Caki2 (cell line): ENCODE measurements at regions not wholly inside any gene's neighbourhood (a gene's known extent, or its start where the extent isn't known, plus 50 kb on each side); places are given as distances from the start of the nearest gene placed in this dataset.

Source experiments
- DNase-seq: peaks from one replicate; pipeline ENCODE4 v3.0.0-alpha.2; 2015; ENCODE audit warnings: low read depth
- in situ Hi-C: cut with HindIII; loops from 2 replicates; pipeline ENCODE4 v1.10.0; 2016; ENCODE audit warnings: low sequenced_read_pairs, low pct_unique_long_range_greater_than_20kb, mixed read lengths

DNA sequence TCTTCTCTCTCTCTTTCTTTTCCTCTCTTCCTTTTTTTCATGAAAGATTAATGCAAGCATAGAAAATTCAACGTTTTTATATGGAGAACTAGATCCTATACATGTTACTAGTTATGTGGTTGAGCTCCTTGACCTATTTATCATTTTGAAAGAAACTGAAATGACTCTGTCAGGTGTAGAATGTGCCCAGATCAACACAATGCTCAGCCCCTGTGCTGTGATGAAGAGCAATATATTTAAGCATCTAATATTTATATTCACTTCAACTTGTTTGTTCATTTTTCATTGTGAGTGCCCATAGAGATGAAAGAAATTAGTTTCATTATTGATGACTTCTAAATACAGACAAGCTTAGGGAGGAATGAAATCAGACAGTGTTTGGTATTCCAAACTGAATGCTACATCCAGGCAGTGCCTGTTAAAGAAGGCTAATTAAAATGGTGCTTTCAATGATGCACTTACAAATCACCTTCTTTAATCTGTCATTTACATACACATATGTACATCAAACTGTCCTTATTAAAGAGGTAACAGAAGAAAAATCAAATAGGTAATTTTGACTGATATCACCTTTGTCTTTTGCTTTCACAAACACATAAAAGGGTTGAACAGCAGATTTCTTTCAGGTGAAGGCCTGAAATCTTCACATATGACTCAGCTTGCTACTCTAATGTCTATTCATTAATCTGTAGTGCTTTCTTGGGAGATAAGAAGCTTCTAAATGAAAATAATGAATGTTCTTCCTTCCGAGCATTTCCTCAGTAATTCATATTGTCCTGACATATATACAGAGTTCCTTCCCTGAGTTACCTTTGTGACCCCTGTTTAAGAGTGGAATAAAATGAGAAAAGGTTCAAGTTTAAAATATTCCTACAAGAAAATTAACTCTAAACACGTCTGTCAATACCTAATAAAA is 915.9 kb downstream of the PDHA2 start:
- in situ Hi-C loops: no loop called here
- no peak for DNase-seq

DNA sequence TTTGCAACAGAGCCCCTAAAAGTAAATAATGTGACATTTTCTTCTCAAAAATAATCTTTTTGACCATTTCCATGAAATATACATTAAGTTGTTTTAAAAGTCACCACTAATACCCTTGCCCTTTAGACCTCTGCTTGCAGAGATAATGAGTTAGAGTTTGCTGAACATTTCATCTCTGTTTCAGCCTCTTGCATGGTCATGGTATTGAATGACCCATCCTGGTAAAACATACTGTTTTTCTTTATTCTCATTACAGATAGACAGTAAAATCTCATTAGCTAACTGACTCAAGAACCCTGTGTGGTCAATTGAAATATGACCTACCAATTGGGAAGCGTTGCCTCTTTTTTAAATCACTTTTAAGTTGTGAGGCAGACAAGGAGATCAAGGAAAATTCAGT is 916.7 kb downstream of the PDHA2 start:
- no peak for DNase-seq
- in situ Hi-C loops: no loop called here

DNA sequence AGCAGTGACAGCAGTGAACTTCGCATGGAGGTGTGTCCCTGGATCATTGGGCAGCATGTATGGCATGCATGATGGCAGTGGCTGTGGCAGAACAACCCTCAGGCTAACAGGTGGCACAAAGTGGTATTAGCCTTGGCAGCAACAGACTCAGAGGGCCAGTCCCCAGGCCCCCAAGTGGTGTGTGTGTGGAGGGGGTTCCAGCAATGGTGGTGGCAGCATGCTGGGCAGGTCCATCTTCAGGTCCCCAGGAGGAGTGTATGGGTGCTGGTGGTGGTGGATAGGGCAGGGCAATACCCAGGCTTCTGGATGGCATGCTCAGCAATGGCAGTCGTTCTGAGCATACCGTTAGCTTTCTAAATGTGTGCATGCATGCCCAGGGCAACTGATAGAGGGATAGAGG is 923.7 kb downstream of the PDHA2 start:
- no peak for DNase-seq
- in situ Hi-C loops: no loop called here

DNA sequence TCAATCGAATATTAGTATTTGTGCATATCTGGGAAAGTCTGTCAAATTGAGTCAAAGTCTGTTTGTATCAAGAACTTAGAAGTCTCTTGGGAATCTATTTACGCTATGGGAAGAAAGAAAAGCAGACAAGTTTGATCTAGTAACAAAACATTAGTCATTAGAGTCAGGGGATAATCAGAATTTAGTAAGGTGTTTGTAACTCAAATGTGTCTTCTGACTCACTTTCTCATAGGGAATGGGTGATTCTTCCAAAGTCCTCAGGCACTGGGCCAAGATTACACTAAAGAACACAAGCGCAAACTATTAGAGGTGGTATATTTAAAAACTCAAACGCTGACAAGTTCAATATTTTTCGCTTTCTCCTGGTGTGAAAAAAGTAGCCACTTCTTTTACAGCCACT is 926.5 kb downstream of the PDHA2 start:
- in situ Hi-C loops: no loop called here
- no peak for DNase-seq

DNA sequence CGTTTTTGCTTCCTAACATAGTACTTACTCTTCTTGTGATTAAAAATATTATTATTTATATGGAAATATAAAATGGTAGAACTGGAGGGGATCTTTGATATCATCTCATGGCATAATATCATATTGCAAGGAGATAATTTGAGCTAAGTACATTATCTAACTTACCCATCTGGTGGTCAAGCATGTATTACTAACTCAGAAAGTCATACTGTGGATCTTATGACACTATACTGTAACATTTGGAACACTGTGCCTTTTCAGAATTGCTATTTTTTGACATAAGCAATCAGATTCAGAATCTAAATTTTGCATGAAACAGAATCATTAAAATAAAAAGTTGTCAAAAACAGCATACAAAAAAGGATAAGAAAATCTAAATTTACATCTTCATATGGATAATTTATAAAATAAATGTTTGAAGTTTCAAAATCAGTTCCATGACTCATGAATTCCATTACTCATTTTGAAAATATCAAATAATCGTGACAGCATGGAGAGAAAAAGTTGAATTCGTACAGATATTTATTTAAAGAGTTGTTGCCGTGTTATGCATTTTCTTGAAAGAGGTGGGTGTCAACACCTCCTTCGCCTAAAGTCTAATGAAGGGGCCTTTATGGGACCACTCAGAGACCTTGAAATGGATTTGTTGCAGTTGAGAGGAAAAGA is 928.1 kb downstream of the PDHA2 start:
- DNase-seq: no peak
- in situ Hi-C loops: no loop called here

DNA sequence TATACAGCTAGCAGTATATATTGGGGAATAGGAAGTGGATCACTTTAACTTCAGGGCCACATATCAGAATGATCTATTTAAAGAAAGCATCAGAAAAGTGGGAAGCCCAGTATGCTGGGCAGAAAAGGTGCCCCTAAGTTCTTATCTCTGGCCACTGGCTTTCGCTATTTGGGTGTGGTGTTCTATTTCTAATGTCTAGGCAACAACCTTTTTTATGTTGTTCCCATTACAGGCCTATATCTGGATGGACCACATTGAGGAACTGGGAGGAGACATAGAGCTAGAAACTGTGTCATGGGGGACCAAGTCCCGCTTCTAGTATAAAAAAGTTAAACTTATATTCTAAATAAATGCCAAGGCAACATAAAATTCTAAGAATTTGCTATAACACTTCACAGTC is 935.6 kb downstream of the PDHA2 start:
- in situ Hi-C loops: no loop called here

DNA sequence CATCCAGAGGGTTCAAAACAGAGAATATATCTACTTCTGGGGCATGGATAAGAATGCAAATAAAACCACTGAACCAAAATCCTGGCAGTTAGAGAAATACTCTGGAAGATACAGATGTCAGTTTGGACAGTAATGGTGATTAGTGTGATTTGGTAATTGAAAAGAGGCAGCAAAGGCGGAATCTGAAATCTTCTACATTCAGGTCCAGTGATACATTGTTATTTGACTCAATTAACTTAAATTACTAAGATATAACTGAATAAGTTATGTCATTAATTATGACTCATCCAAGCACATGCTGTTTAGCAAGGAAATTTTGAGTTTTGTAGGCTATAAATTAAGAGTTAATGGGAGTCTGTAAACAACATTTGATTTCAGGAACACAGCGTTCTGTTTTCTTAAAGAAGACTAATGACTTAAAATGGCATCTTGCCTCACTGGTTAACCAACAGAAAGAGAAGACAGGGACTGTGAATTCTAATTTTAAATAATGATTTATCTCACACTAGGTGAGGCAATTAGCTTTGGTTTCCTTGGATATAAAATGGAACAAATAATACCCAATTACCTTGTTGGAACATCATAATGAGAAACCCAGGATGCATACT is 937.1 kb downstream of the PDHA2 start:
- DNase-seq: peak; percentile 1
- in situ Hi-C loops: no loop called here

More for the DNA sequence above, 935.6 kb downstream of the PDHA2 start:
- DNase-seq: no peak

DNA sequence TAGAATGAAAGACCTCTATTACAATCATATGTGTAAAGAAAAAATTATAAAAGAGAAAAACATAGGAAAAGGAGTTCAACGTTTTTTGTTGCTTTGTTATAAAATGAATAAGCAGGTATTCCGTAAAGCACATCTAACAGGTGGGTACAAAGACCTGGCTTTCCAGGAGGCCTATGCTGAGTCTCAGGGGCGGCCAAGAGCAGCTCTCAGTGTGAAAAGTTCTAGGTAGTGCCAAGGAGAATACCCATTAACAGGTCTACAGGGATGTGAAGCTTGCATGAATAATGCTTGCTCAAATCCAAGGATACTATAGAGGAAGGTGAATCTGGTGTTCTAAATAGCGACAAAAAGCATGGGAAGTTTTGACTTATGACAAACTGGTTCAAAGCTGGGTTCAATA is 944.4 kb downstream of the PDHA2 start:
- in situ Hi-C loops: no loop called here
- DNase-seq: no peak

DNA sequence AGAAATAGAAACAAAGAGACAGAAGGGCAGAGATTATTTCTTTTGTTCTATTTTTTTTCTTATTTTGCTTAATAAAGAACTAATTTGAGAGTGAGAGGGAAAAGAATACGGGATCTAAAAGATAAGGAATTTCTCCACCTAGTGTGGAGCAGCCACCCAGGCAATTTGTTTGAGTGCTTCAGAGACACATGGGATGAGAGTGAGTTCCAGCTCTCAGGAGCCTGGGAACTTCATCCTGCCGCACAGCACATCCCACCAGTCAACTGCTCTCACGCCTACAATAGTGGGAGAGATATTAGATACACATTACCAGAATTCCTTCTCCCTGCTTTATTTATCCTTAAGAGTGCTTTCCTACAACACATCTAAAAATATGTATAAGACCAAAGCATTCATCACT is 946.4 kb downstream of the PDHA2 start:
- in situ Hi-C loops: no loop called here

DNA sequence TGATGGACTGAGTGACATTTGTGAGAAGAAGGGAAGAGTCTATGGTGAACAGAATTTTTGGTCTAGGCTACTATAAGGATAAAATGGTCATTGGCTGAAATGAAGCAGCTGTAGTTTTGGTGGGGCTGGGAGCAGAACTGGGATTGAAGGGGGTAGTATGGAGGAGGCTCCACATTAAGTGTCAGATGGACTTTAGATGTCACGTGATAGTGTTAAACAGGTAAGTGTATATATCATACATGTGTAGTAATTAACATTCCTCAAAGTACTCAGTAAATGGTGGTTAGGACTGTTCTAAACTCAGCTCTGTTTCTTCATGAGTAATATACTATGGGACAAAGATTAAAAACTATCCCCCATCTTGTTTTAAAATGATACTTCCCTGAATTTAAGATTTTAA is 947.9 kb downstream of the PDHA2 start:
- no peak for DNase-seq
- in situ Hi-C loops: no loop called here

More for the DNA sequence above, 946.4 kb downstream of the PDHA2 start:
- DNase-seq: no peak

DNA sequence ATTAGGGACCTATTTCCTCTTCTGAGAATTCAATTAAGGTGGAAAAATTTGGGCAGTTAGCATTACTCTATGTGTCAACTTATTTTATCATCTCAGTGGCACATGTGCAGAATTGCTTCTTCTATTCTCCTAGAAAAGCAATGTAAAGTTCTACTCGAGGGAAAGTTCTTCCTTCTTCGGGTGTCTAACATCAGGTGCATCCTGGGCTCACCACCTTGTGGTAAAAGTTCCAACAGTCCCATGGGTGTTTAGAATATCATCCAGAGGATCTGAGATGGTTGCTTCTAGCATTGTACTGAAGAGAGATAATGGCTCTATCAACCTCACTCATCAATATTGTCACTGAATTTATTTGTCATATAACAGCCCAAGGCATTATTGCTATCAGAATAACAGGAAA is 969.7 kb downstream of the PDHA2 start:
- in situ Hi-C loops: no loop called here
- DNase-seq: no peak

DNA sequence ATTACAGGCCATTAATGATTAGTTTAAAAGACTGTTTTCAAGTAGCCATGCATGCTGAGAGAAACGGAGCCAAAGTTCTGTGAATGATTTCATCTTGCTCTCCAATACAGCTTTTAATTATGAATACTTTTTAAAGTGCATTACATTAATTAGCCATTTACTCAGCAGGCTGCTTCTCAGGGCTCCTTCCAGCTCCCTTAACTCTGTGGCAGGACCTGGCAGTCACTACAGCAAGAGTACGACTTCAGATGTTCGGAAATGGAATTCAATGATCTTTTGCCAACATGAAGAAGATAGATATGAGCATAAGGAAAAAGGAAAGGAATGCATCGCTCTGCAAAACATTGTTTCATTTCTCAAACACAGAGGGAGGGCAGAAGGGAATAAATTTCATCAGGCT is 987.2 kb downstream of the PDHA2 start:
- no peak for DNase-seq
- in situ Hi-C loops: no loop called here

DNA sequence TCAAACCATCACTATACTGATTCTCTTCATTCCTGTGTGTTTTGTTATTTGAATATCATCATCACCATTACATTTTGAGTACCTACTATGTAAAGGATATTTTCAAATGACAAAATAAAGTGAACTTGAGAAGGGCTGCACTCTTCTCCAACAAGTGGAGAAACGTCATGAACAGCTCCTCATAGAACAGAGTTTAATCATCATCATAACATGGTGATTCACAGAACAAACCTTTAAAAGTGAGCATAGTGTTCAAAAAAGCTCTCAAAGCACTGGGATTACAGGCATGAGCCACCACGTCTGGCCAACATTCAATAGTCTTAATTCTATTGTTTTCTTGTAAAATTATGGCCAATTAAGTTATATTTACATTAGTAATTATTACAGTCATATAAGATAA is 993.9 kb downstream of the PDHA2 start:
- no peak for DNase-seq
- in situ Hi-C loops: no loop called here

DNA sequence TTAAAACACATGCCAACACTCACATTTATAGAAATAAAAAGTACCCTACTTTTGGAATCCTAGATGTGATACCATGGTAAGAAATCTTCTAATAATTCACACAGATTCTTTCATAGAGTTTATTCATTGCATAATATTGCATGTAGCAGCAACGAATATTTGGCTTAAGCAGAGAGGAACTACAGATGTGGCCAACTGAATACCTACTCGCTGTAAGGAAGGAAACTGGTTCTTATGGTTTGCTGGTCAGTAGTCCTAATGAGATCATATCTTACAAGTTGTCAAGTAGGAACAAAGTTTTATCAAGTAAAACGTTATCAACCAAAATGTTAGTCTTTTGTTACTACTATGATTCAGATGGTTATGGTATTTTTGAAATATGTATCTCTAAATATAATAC is 996.1 kb downstream of the PDHA2 start:
- no peak for DNase-seq
- in situ Hi-C loops: no loop called here

DNA sequence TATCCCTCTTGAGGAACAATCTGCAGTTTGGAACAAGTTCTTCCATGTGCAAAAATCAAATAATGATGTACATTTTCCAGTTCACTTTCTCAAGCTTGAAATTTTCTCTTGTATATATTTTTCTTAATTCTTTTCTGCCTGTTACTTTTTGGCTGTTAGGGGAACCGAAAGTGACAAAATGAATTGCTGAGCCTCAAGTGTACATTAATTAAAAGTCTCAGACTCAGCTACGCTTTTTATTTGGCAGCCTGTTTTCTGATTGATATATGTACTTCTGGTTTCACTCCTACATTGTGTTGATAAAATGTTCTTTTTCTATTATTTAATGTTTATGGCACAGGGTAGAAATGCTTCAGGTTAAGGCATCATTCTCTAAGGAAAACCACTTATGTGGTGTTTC is 999.5 kb downstream of the PDHA2 start:
- DNase-seq: no peak
- in situ Hi-C loops: no loop called here

DNA sequence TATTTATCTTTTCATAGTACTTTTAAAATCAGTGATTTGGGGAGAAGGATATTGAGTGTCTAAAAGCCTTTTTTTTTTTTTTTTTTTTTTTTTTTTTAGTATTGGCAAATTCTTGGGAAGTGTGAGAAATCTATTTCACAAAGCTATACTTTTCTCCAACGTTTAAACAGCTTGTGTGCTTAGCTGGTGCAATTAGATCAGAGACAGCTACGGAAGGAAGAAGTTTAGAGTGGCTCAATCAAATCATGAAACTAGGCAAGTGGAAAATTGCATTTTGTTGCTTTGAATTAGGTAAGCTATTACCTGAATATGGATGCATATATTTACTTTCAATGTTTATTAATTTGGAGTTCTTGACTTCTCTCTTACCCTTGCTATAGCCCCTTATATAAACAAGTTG is 1001.9 kb downstream of the PDHA2 start:
- DNase-seq: no peak
- in situ Hi-C loops: no loop called here

DNA sequence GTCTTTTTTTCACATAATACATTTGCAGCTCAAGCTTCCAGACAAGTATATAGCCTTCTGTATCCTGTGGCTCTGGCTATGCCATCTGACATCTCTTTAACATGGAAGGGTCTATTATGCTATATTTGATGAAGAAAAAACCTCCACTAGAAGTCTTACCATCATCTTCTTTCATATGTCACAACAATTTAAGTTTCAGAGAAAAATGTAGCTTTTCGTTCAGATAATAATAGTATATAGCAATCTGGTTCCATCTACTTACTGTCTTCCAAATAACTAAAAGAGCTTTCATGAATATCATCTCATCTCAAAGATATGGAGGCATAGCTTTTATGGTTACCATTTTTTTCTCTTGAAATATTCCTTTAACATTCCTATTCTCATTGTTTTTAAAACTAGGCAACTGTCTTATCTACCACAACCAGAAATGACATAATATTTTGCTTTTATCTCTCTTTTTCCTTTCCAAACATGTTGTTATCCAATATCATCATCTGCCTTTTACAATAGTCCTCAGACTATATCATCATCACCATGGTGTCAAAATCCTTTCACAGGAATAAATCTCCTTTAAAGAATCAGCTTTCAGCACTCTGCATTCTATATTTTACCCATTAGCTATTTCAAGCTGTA is 1005.1 kb downstream of the PDHA2 start:
- no peak for DNase-seq
- in situ Hi-C loops: no loop called here

DNA sequence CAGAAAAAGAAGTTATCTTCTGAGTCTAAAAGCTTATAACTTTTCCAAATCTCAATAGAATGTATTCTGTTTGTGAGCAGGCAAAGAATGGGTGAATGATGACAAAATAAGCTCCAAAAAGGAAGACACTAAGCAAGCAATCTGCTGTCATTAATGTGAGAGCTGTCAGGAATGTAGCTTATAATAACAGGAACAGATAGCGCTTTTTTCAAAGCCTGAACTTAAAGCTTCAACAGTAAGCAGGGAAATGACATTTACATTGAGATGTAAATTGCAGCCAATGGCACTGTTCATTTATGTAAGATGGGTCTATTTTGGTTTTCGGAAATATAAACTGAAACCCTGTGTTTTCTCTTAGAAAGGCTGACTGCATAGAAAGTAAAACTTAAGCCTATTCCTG is 1005.9 kb downstream of the PDHA2 start:
- no peak for DNase-seq
- in situ Hi-C loops: no loop called here

DNA sequence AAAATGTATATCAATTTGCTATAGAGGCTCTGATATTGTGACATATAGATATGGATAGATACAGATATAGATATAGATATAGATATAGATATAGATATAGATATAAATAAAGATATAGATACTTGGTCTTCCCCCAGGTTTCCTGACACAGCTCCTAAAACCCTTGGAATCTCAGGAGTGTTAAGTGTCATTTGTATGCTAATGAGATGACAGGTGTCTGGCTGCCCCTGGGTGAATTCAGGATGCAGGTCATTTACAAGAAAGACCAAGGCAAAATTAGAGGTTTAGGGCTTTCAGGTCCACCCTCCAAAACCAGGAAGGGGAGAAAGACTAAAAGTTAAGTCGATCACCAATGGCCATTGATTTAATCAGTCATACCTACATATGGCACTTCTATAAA is 1034.8 kb downstream of the PDHA2 start:
- in situ Hi-C loops: no loop called here
- DNase-seq: no peak
